ENCODE measurements at regions not wholly inside any gene's neighbourhood (a gene's known extent, or its start where the extent isn't known, plus 50 kb on each side); places are given as distances from the start of the nearest gene placed in this dataset.

GRCh38 chr2:2912293-2912692, 465.3 kb downstream of the EIPR1 start:
- Histone ChIP-seq H4K5ac (ENCODE audit: insufficient read length, low read depth, low read length) (no peak overlapping the region), H4K20me1 (replicated peaks in 1 of 2; ENCODE audit: control insufficient read depth in 1 of 2, insufficient read depth in 2 of 2, low read length in 2 of 2) (no peaks in the 10 kb centered on the region), H3K56ac (replicated peaks; ENCODE audit: insufficient read length, low read depth, low read length) (no peak overlapping the region), H3K79me1 (ENCODE audit: low read depth, low read length) (no peaks in the 10 kb centered on the region), H2BK120ac (replicated peaks; ENCODE audit: low read depth, low read length) (no peak overlapping the region), H3K4me1 (replicated peaks in 1 of 4; ENCODE audit: control insufficient read depth in 3 of 4, insufficient read depth in 4 of 4, low read length in 3 of 4) (no peaks in the 10 kb centered on the region), H2BK5ac (ENCODE audit: low read depth, low read length) (no peak overlapping the region), H3K14ac (ENCODE audit: insufficient read length) (no peak overlapping the region), H3K36me3 (ENCODE audit: control insufficient read depth in 2 of 4, insufficient read depth in 4 of 4, low read length in 3 of 4) (no peaks in the 10 kb centered on the region), H3K27me3 (replicated peaks in 1 of 4; ENCODE audit: control insufficient read depth in 3 of 4, extremely low read depth in 1 of 4, insufficient read depth in 3 of 4, low read length in 3 of 4) (no peaks in the 10 kb centered on the region), H3K27ac (ENCODE audit: low read depth, low read length) (no peak overlapping the region), H4K8ac (ENCODE audit: extremely low read depth, insufficient read depth, low read length) (no peak overlapping the region), H3K4me2 (ENCODE audit: insufficient read depth in 1 of 2, low read depth in 2 of 2, low read length in 2 of 2) (no peak overlapping the region), H2AFZ (ENCODE audit: low read length) (no peak overlapping the region), H3K18ac (ENCODE audit: extremely low read depth, low read length) (no peak overlapping the region), H4K91ac (replicated peaks; ENCODE audit: insufficient read length, low read length) (no peak overlapping the region), H3K79me2 (ENCODE audit: control insufficient read depth in 1 of 2, insufficient read depth in 2 of 2, low read length in 2 of 2) (no peaks in the 10 kb centered on the region), H3K23ac (ENCODE audit: insufficient read length) (no peak overlapping the region), H2BK12ac (ENCODE audit: low read depth, low read length) (no peak overlapping the region), H3K4me3 (ENCODE audit: extremely low read depth in 1 of 4, insufficient read depth in 2 of 4, low read depth in 3 of 4, low read length in 4 of 4) (no peak overlapping the region), H3K9ac (replicated peaks in 1 of 4; ENCODE audit: extremely low read depth in 1 of 4, low read depth in 3 of 4, low read length in 3 of 4) (no peak overlapping the region), H2AK5ac (ENCODE audit: low read depth, low read length) (no peak overlapping the region), H3K4ac (replicated peaks; ENCODE audit: insufficient read length, low read depth, low read length) (no peak overlapping the region), H3K23me2 (ENCODE audit: low read depth, low read length) (no peaks in the 10 kb centered on the region), H2BK20ac (ENCODE audit: low read length) (no peak overlapping the region), H2BK15ac (ENCODE audit: low read length) (no peak overlapping the region), H3K9me3 (ENCODE audit: insufficient read depth in 2 of 2, low read depth in 1 of 2, low read length in 1 of 2) (no peaks in the 10 kb centered on the region)
- ChIA-PET POLR2A (ENCODE audit: partially characterized antibody) (no interaction called here), CTCF (ENCODE audit: partially characterized antibody) (interaction anchor here (1.5 kb wide), 1 partner anchor 68 kb away, joined by 6 read pairs; no protein-coding TSS in a partner anchor)
- 94% methylated on average over 3 of the region's 3 CpGs; no CpG with 5 or more reads in 1 of the 2 experiments for WGBS, 2 experiments (ENCODE audit: extremely low coverage in 1 of 2, insufficient coverage in 1 of 2, insufficient read length in 1 of 2, insufficient replicate concordance in 2 of 2, low coverage in 1 of 2, low lambda C conversion rate in 2 of 2, missing lambda C conversion rate in 1 of 2)
- DNase-seq (ENCODE audit: low read depth in 1 of 2, low spot score in 2 of 2) (no peak), FAIRE-seq (no peak)
- TF ChIP-seq CHD1 (IDR thresholded peaks at IDR 0.05; ENCODE audit: low read depth, low read length) = no peak
- TF ChIP-seq TAF1 (IDR thresholded peaks at IDR 0.05; ENCODE audit: low read depth, low read length) = no peak
- no peak for TF ChIP-seq GTF2F1 (IDR thresholded peaks at IDR 0.05; ENCODE audit: borderline replicate concordance, low read depth, low read length)
- TF ChIP-seq E2F6 (IDR thresholded peaks at IDR 0.05) = no peak
- TF ChIP-seq YY1 (IDR thresholded peaks at IDR 0.05; ENCODE audit: low read depth, low read length) = no peak
- TF ChIP-seq TEAD4 (IDR thresholded peaks at IDR 0.05; ENCODE audit: low read depth, low read length) = no peak
- TF ChIP-seq BACH1 (IDR thresholded peaks at IDR 0.05; ENCODE audit: low read length) = no peak

Data from H1 (cell line).